ENCODE measurements at regions not wholly inside any gene's neighbourhood (a gene's known extent, or its start where the extent isn't known, plus 50 kb on each side); places are given as distances from the start of the nearest gene placed in this dataset.

GRCh38 chr13:67726979-67727378 is 496.8 kb upstream of the PCDH9 start:
- TF ChIP-seq CTCF (IDR thresholded peaks at IDR 0.05) = no peak
- no peak for TF ChIP-seq EP300 (IDR thresholded peaks at IDR 0.05)
- no peak for TF ChIP-seq POLR2A (IDR thresholded peaks at IDR 0.05)
